HS-27A (cell line): ENCODE measurements at regions not wholly inside any gene's neighbourhood (a gene's known extent, or its start where the extent isn't known, plus 50 kb on each side); places are given as distances from the start of the nearest gene placed in this dataset.
"Not testable (repeated sequence)": the region's sequence is repeated elsewhere in the genome, so short reads cannot be mapped to it uniquely, and the experiment has no call there.

Experiments used
- DNase-seq: peaks from one replicate; pipeline ENCODE4 v3.0.0-alpha.2; 2012; ENCODE audit warnings: low read depth, missing footprints

GRCh38 chr12:54799966-54800365 lies 54.4 kb upstream of the MUCL1 start:
- DNase-seq: not testable (repeated sequence)

- DNase-seq: no peak
These were observed 55.7 kb upstream of the MUCL1 start for GRCh38 chr12:54798651-54799050.

DNA sequence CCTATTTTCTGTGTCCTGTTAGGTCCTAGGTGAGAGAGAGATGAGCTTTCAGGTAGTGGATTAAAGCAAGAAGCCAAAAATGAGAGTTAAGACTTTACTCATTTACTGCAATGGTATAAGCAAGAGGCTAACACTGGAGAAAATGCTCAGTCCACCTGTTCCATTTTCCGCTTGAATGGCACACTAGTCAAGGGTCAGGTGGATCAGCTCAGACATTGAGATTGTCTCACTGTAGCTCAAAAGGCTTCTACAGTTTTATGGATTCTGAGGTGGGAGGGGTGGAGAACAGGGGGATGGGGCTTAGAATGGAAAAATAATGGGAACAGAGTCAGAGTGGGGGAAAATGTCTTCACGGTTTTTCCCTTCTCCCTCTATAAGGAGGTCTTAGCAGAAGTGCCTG lies 57.3 kb upstream of the MUCL1 start:
- DNase-seq: no peak

DNA sequence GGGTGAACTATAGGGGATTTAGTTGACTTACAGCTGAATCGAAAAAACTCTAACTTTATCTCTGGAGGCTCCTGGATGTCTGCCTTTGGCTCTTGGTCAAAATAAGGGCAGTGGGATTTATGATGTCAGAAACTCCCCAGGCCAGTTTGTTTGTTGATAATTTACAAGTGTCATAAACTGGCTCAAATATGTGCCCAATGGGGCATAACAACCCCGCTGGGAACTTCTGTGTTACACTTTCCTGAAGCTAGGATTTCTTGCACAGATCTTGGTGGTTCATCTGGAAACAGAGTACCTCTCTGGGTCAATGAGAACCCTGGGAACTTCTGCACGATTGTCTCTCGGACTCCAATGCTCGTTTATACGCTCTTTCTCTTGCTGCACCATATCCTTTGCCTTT lies 58.7 kb upstream of the MUCL1 start:
- no peak for DNase-seq

DNA sequence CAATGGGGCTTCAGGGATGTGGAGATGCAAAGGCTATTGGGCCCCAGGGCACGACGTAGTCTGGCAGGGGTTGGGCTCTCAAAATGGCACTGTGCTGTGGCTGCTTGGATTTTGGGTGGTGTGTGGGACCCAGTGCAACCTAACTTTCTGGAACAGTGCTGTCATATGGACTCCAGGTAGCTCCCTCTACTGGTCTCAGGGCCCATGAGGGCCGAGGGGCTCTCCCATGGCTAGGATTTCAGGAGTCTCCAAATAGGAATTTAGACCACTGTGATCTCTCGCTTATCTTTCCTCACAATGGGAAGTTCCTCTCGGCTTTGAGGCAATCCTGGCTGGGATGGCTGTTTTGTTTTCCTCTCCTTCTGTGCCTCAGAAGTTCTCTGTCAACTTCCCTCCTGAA lies 68.2 kb upstream of the MUCL1 start:
- no peak for DNase-seq

- DNase-seq: no peak
These were observed 70.2 kb upstream of the MUCL1 start for GRCh38 chr12:54784115-54784514.

DNA sequence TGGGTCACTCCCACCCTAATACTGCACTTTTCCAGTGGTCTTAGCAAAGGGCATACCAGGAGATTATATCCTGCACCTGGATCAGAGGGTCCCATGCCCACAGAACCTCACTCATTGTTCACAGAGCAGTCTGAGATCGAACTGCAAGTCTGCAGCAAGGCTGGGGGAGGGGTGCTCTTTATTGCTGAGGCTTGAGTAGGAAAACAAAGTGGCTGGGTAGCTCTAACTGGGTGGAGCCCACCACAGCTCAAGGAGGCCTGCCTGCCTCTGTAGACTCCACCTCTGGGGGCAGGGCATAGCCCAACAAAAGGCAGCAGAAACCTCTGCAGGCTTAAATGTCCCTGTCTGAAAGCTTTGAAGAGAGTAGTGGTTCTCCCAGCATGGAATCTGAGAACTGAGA lies 77.3 kb upstream of the MUCL1 start:
- DNase-seq: not testable (repeated sequence)

- DNase-seq: no peak
These were observed 80.7 kb upstream of the MUCL1 start for GRCh38 chr12:54773593-54773992.

DNA sequence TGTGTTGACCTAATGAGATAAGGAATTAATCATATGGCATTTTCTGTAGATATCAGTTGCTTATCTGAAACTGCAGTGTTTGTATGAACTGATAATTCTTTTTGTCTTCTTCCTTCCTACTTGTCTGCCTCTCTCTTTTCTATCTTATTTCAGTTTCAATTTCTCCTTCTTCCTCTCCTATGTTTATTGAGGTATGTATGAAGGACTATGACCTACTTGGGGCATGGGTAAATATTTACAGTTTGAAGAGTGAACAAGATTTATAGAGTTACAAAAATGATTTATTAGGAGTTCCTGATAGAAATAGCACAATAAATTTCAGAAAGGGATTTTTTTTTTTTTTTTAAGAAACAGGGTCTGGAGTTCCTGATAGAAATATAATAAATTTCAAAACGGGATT lies 88.7 kb upstream of the MUCL1 start:
- DNase-seq: no peak

DNA sequence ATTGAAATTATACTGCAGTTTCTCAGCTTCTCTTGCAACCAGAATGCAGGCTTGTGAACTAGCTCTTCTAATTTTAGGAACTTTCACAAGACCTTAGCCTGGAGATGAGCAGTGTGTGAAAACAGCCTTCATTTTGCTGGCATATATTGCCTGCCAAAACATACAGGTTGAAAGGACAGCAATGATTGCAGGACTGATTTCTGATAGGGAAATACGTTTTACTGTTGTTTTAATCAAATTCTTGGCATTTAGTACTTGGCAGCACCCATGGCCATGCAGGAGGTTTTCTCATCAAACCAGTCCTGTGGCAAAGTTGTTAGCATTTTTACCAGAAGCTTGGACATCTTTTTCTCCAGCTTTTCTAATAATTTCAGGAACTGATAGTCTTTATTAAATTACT lies 91.9 kb upstream of the MUCL1 start:
- no peak for DNase-seq

DNA sequence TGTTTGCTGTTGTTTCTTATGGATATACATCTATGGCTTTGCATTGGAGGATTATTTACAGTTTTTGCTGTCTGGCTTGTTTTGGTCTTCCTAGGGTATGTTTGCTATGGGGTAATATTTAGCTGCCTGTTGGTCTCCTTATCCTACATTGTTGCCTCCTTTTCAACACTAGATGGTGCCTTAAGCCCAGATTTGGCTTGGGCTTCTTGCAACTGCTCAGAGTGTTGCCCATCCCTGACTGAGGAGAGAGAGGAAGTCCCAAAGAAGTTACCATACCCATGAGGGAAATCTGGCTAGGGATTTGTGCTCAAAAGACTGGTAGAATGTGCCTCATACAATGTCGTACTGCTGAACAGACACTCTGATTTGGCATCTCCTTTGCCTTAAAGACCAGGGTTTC lies 94.6 kb upstream of the MUCL1 start:
- no peak for DNase-seq

DNA sequence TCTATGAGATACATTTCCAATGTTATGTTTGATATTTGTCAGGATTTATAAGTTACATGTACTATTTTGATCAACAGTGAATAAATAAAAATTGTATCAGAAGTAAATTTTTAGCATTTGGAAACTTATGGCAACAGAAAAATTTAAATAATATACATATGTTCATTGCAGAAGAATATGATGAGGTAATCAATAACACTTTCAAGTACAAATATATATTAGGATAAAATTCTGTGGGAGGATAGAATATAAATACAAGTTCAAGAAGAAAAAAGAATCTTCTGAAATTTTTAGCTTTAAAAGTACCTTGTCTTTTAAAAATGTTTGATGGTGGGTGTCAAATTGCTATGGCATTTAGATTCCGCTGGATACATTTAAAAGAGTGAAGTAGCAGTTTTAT lies 102.8 kb upstream of the MUCL1 start:
- DNase-seq: no peak

- DNase-seq: peak; percentile 9
These were observed 101.1 kb upstream of the DCD start for GRCh38 chr12:54749191-54749818.

DNA sequence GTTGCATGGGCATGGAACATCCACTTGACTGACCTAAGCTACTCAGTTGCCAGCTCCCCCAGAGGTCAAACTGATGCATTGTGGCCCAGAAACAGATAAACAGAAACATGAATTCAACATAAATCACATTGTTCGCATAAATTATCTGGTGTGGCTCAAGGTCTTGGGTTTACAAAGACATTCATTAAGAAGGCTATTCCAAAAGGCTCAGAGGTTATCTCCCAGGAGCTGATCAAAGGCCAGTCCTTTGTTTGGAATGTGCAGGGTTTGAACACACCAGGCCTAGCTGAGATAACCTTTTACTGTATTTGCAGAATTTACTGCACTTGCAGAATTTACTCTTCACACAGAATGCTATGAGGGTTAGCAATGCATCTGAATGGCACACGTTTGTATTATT lies 96.4 kb upstream of the DCD start:
- DNase-seq: no peak

GRCh38 chr12:54740882-54741281 lies 92.7 kb upstream of the DCD start:
- no peak for DNase-seq

- DNase-seq: no peak
These were observed 88.4 kb upstream of the DCD start for GRCh38 chr12:54736549-54736948.

DNA sequence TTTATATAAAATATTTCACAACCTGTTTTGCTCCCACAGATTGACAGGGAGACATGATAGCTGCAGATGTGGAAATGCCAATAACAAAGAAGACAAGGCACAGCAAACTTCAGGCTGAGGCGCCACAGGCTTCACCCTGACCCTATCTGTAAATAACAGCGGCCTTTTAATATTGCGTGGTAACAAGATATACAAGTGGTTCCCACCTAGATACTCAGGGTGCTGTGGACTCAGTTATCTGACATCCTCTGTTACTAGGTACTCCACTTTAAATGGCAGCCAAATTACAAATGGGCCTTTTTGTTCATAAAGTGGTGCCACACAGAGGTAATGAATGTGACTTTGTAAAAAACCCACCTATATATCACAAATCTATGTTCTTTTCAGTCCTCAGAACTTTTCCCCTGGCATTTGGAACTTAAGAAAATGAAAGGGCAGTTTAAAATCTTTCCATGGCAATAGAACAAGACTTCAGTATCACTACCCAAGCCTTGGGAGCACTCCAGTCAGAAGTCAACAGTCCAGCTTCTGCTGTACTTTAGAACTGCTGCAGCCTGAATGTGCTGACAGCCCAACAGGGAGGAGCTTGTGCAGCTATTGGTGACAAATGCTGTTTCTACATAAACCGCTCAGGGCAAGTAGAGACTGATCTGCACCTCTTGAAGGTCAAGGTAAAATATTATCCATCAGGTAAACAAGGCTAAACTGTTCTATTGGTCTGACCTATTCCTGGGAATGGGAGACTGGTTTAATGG lies 86.2 kb upstream of the DCD start:
- DNase-seq: no peak

DNA sequence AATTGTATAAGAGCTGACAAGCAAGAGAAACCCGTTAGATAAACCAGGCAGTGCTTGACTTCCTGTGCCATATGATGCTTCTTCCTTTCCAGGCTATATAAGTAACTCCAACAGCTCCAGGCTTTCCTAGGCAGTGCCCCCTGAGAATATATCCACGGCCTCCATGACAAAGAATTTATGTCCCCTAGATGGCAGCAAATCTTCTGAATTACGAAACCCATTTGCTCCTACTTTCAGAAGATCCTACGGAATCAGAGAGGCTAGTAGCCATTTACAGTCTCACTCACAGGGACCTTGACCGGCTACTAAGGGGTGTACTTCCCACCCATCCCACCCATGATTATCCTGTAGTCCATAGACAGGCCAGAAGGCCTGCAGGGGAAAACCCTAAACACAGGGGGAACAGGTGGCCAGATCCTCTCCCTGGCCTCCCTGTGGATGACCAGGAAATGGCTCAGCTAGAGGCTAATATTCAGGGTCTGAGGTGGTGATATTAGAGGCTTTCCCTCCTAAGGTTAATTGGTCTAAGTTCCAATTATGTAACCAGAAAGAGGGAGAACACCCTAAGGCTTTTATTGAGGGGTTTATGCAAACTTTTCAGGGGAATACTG lies 77.2 kb upstream of the DCD start:
- DNase-seq: no peak

- DNase-seq: no peak
These were observed 75.5 kb upstream of the DCD start for GRCh38 chr12:54723379-54724256.

DNA sequence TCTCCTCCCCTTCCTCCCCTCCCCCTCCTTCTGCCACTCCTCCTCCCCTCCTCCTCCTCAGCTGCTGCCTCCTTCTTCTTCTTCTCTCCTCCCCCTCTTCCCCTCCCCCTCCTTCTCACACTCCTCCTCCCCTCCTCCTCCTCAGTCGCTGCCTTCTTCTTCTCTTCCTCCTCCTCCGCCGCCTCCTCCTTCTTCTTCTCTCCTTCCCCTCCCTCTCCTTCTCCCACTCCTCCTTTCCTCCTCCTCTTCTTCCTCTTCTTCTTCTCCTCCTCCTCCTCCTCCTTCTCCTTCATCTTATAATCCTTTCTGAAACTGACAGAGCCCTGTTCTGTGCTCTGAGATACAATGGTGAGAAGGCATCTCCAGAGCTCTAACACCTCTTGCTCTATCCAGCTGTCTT lies 73.1 kb upstream of the DCD start:
- DNase-seq: no peak

- no peak for DNase-seq
These were observed 71.5 kb upstream of the DCD start for GRCh38 chr12:54719691-54720090.

DNA sequence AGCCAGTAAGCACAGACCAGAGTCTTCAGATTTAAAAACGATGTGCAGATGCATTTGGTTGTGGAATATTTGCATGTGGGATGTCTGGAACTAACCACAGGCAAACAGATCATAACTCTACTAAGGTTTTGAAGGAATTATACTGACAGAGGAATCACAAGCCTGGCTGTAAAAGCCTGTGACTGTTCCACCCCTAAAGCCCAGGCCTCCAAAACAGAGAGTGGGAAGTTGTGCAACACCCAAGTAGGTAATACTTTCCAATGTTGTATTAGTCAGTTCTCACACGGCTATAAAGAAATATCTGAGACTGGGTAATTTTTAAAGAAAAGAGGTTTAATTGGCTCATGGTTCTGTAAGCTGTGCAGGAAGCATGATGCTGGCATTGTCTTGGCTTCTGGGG lies 68.1 kb upstream of the DCD start:
- no peak for DNase-seq

DNA sequence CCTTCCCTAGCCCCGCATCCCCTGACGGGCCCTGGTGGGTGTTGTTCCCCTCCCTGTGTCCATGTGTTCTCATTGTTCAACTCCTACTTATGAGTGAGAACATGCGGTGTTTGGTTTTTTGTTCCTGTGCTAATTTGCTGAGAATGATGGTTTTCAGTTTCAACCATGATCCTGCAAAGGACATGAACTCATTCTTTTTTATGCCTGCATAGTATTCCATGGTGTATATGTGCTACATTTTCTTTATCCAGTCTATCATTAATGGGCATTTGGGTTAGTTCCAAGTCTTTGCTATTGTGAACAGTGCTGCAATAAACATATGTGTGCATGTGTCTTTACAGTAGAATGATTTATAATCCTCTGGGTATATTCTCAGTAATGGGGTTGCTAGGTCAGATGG lies 65.7 kb upstream of the DCD start:
- DNase-seq: not testable (repeated sequence)
